NCI-H748 (cell line): ENCODE measurements at regions not wholly inside any gene's neighbourhood (a gene's known extent, or its start where the extent isn't known, plus 50 kb on each side); places are given as distances from the start of the nearest gene placed in this dataset.
A peak's percentile ranks its signal among the peaks of the same experiment; 100 is the strongest.

Experiments
- DNase-seq: peaks from one replicate; lab custom pipeline; 2025; ENCODE audit not compliant: unreplicated experiment; lab: John Stamatoyannopoulos, UW

DNA sequence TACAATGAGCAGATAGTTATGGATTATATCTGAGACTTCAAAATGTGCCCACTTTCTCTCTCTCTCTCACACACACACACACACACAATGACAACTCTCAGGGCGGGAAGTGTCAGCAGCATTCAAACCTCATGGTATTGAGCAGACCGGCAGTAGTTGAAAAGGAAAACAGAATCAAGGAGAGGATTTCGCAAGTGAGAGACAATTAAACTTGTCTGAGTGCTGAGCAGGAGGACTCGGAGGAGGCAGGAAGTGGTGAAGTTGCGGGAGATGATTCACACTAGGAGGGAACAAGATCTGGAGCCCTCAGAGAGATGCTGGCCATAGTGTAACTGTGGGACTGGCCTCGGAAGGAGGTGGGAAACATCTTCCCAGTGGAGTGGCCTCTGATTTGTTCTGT is 353.1 kb downstream of the EFNB2 start:
- no peak for DNase-seq

DNA sequence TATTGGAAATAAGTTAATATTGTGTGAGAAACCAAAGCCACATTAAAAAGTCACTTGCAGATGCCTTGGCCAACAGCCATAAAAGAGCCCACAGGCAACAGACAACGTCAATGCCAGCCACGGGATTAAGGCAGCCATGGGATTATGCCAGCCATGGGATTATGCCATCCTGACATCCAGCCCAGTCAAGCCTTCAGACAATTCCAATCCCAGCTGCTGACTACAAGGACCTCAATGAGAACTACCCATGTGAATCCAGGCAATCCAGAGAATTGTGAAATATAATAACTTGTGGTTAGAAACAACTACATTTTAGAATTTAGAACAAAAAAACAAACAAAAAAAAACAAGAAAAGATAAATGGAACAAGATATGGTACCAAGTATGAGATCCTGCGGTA is 356.6 kb downstream of the EFNB2 start:
- DNase-seq = no peak

DNA sequence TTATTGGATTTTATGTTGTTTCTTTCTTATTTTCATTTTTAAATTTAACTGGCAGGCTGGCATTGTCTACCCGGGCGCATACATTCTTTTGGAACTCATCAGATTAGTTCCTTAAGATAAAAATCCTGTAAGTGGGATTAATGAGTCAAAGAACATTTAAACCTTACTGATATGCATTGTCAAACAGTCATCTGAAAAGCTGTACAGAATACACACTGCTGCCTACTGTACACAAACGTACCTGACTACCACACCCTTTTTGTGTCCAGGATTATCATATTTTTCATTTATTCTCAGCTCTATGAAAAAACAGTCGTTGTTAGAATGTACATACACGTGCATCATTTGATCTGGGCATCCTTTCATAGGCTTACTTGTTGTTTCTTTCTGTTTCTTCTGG is 358.3 kb downstream of the EFNB2 start:
- no peak for DNase-seq

DNA sequence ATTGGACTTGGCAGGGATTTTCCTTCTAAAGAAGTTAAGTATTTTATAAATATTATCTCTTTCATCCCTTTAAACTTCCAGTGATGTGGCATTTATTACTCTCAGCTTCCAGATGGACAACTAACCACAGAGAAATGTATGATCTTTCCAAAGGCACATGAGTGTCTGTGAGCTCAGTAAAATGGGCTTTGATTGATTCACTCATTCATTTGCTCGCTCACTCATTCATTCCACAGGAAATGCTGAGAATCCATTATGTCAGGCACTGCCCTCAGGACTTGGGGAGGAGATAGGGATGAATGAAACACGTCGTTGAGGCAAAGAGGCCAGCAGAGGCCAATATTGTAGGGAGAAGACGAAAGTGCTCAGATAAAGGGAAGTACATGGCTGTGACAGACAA is 359.3 kb downstream of the EFNB2 start:
- no peak for DNase-seq

- no peak for DNase-seq
Observed at GRCh38 chr13:106173891-106174610, 361.4 kb downstream of the EFNB2 start.

DNA sequence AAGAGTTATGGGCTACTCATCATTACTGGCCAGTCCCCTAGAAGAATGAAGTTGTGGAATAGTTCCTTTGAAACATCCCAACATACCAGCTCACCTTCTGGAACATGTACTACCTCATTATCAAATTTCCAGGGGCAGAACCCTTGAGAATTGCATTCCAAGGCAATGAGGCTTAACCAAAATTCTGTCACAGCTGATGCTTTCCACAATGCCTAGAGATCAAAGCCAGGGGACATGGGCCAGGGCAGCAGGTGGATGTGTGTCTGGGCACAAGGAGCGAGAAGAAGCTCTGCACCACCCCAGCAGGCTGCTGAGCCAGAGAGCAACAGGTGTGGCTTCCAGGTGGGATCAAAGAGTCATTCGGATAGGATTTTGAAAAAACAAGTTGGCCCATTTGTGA is 362.1 kb downstream of the EFNB2 start:
- DNase-seq = no peak

DNA sequence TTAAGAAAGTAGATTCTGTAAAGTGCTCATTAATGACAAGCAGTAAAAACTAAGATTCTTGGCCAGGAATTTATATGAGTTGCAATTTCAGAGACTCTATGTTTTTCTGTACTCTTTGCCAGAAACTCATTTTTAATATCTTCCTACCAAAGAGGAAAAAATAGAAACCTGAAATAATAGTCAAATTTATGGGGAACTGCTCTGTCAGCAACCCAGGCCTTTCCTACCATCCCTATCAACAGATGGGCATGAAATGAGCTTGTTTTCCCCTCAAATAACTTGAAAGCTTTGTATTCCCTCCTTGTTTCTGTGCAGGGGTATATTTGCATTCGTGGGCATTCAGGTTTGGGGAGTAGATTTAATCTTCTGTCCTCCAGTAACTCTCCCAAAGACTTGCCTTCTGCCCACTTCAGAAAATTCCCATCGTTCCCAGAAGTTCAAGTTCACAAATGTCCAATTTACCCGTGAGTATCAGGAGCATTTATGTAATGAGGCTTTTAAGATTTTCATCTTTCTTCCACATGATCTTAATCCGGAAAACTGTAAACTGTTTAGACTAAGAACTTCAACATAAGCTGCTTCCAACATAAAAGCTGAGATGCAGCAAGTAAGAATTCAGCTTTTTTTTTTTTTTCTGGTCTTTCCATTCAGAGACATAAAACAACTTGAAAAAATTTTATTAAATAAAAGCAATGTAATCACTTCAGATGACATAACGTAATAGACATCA is 363.1 kb downstream of the EFNB2 start:
- DNase-seq = no peak

GRCh38 chr13:106163426-106163825 is 372.0 kb downstream of the EFNB2 start:
- no peak for DNase-seq

DNA sequence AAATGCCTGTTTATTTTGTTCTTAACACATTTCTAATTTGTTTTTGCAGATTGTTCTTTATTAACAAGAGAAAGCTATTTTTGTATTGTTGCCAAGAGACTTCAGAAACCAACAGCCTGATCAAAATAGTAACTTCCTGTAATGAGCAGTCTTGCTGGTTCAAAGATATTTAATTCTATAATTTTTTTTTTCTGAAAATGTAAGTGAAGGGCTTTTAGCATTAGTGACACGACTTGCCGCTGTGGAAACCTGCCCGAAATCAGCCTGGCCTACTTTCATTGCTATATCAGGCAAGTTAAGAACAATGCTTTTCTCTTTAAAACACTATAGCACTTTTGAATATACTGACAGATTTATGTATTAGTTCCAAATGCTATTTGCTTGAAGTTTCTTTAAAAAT is 374.3 kb downstream of the EFNB2 start:
- no peak for DNase-seq

DNA sequence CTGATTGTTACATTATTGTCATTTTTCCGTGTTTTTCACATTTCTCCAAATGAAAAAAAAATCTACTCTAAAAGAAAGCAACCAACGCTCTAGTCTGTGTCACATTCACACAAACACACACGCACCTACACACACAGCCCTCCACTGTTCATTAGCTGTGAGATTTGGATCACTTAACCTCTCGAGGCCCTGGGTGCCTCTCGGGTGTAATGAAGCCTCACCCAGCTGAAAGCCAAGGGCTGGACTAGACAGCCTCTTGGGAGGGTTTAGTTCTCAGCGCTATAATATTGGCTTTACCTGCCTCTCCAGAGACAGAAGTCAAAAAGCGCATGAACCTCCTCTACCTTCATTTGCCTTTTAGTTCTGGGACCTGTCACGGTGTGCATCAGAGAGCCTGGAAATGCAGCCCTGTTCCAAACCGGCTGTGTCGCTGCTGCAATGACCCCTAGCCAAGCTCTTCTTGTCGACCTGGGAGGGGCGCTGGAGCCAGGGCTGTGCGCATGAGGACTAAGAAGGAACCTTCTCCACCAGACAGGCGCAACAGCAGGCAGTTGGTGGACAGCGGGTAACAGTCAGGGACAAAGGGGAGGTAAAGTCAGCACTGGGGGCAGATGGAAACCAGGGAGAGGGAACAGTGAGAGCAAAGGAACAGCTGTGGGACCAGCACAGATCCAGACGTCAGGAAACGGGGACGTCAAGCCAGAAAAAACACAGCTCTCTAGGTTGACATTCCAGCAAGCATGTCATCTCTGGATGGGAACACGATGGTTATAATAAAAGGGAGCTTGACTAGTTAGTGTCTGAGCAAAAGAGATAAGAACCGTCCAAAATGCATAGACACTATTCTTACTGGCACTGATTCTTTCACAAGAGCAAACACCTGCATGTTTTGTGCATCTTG is 375.9 kb downstream of the EFNB2 start:
- no peak for DNase-seq

GRCh38 chr13:106156468-106156867 is 379.0 kb downstream of the EFNB2 start:
- no peak for DNase-seq

DNA sequence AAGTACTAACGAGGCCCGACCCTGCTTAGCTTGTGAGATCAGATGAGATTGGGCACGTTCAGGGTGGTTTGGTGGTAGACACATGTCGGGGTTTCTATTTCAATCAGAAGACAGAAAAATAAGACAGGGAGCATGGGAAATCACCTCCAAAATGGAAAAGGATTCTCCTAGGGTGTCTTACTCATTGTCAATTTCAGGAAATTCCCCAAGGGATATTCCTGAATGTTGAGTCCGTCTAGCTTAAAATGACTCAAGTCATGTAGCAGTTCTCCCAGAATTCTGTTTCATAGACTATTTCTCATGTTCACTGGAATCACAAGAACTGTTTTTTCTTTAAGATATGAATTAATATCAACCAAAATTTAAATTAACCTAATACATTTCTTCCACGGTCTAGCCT is 380.1 kb downstream of the EFNB2 start:
- no peak for DNase-seq

DNA sequence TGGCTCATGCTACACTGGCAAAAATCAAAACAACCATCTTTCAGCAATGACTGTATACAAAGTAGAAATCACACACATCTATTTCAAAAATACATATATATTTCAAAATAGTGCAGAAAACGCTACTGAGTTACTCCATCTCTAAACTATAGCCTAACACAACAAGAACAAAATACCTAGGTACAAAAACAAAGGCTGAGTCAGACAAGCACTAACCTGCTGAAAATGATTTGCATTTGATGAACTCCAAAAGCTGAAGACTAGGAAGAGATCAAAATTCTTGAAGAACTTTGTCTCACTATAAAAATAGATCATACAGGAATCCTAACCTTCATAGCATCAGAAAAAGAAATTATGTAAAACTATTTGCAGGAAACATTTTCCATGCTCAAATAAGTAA is 381.6 kb downstream of the EFNB2 start:
- DNase-seq = no peak

- DNase-seq = no peak
Observed at GRCh38 chr13:106153041-106153440, 382.4 kb downstream of the EFNB2 start.

DNA sequence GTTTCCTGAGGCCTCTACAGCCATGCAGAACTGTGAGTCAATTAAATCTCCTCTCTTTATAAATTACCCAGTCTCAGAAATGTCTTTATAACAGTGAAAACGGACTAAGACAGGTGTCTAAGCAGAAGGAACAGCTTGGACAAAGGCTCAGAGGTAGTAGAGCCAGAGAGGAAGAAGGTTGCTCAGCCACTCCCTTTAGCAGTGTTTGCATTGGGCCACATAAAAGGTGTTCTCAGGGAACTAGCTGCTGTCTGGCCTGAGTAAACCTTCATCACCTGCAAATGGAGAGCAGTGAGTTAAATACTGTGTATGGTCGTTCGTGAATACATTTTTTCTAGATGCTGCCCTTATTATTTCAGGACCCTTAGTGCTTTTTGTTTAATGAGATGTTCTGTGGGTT is 383.4 kb downstream of the EFNB2 start:
- DNase-seq = peak; percentile 57

DNA sequence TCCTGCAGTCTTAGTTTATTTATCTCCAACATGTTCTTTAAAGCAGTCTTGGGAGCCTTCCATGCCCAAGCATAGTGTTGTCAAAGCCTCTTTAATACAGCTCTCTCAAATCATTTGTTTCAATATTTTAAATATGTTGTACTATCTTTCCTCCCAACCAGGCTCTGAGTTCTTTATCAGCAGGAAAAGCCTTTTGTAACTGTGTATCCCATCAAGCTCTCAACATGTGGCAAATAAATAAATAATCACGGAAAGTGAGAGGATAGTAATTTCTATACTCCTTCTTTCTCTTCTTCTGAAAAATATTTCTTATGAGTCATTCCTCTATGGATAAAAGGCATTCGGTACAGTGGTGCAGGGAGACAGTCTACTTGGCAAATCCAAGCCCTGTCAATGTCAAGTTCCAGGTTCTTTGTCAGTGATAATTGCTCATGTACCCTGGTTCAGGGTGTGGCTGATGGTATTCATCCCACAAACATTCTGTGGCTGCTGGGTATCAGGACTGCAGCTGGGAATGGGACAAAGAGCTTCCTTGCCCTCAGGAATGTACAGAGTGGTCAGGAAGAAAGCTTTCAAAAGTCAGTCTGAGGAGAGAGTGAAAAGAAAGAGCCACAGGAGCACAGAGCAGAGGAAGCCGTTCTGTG is 384.3 kb downstream of the EFNB2 start:
- peak; percentile 48 for DNase-seq

DNA sequence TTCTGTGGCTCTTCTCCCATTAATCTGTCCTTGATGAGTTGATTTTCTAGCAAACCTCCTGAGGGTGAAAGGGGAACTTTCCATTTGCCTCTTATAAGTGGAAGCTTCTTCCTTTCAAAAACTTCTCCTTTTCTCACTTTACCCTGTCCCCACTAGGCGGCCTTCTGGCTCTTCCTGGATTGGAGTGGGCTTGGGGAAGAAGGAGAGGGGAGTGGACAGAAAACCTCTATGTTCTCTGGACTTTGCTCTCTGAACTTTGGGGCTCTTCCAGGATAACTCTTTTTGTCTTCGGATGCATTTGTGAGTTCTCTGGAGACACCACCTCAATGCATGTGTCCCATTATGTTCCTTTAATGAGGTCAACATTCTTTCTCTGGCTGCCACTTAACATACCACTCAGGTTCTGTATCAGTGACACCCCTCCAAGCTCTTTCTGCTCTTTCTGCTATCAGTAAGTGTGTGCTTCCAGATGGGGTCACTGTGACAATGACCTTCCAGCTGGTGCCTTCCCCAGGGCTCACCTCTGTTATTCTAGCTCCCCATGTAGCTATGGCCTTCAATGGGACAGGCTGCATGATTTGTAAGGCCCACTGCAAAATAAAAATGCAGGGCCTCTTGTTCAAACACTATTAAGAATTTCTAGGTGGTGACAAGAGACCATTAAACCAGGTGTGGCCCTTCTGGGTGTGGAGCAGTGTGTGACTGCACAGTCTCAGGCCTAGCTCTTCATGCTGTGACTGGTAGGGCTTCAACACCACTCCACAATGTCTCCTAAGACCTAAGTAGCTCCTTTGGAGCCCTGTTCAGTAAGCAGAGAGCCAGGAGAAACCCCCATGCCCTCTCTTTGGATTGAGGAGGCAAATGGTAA is 389.2 kb downstream of the EFNB2 start:
- DNase-seq = peak; percentile 72

- DNase-seq = no peak
Observed at GRCh38 chr13:106145070-106145469, 390.4 kb downstream of the EFNB2 start.

GRCh38 chr13:106143930-106144709 is 391.3 kb downstream of the EFNB2 start:
- DNase-seq = peak; percentile 94

GRCh38 chr13:106143392-106143791 is 392.1 kb downstream of the EFNB2 start:
- DNase-seq = peak; percentile 11
